Fibroblast of villous mesenchyme (primary cell): ENCODE measurements at regions not wholly inside any gene's neighbourhood (a gene's known extent, or its start where the extent isn't known, plus 50 kb on each side); places are given as distances from the start of the nearest gene placed in this dataset.

Experiments used
- DNase-seq: peaks from one replicate; pipeline ENCODE4 v3.0.0-alpha.2; 2010; ENCODE audit warnings: low read depth
- H3K4me3 ChIP-seq: 2 replicates; pipeline ENCODE4 v1.5.1; 2011; ENCODE audit warnings: low read depth, mild to moderate bottlenecking, low read length
- CTCF ChIP-seq: IDR thresholded peaks from 2 replicates; pipeline ENCODE4 v1.5.1; 2012; ENCODE audit warnings: low read depth, mild to moderate bottlenecking, low read length; ENCODE audit not compliant: insufficient read depth

DNA sequence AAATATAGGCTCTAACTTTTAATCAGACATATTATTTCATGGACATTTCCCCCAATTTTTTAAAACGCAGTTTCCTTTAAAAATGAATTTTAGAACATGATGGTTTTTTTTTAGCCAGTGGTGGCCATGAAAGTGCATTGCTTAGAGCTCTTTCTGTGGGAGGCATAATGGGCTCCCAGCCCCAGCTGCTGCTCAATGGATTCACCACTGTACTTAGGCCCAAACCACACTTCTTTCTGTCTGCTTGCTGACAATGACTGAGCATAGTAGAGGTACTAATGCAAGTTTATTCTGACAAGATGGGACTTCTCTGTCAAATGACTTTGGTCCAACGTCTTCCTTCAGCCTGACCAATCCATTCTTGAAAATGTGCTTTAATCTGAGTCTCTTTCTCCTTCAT, 400.2 kb upstream of the GRIA3 start:
- H3K4me3 ChIP-seq = no peak overlapping the region
- DNase-seq = no peak
- no peak for TF ChIP-seq CTCF

- no peak for TF ChIP-seq CTCF
- no peak for DNase-seq
- no peak overlapping the region for H3K4me3 ChIP-seq
Observed at GRCh38 chrX:122787231-122787630, 396.8 kb upstream of the GRIA3 start.

- no peak for TF ChIP-seq CTCF
- H3K4me3 ChIP-seq = no peak overlapping the region
- no peak for DNase-seq
Observed at GRCh38 chrX:122788216-122788615, 395.9 kb upstream of the GRIA3 start.

DNA sequence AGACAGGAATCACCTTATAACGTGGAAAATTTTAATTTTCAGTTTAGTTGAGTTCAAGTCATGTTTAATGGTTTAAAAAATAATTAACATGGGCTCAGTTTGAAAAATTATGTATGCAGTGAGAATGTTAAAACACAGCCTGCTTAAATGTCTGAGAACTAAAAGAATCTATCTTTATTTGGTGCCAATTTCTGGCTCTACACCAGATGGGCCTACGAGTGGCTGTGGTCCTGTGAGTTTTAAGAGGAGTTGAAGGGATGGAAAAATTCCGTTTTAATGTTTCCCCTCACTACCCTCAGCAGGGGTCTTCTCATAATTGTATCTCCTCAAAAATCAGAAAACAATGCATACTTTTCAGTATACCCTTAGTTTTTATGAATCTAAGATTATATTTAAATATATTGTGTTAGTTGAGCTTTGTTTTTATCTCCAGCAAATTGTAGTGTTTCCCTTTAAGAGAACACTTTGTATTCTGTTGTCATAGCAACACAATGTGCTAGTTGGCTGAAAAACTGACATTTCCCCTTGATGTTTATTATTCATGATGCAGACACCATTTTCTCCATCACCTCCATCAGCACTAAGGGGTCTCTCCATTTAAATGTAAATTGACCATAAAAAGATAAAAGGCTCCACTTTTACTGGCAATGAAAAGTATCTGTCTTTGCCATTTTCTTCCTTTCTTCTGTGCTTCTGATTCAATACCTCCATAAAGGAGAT, 393.5 kb upstream of the GRIA3 start:
- no peak for DNase-seq
- TF ChIP-seq CTCF = no peak

GRCh38 chrX:122813876-122814275, 370.2 kb upstream of the GRIA3 start:
- no peak for DNase-seq
- no peak for TF ChIP-seq CTCF
- no peak overlapping the region for H3K4me3 ChIP-seq

More for the DNA sequence above, 393.5 kb upstream of the GRIA3 start:
- H3K4me3 ChIP-seq = no peak overlapping the region

DNA sequence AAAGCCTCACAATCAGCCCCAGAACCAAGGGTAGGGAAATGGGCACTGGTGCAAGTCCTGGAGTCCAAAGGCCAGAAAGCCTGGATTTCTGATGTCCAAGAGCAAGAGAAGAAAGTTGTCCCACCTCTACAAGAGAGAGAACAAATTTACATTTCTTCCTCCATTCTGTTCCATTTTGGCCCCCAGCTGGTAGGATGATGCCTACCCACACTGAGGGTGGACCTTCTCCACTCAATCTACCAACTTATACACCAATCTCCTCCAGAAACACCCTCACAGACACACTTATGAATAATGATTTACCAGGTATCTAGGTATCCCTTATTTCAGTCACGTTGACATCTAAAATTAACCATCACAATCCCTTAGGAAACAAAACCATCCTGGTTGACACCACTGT, 367.8 kb upstream of the GRIA3 start:
- no peak overlapping the region for H3K4me3 ChIP-seq
- DNase-seq = no peak
- TF ChIP-seq CTCF = no peak

GRCh38 chrX:122817321-122817955, 366.6 kb upstream of the GRIA3 start:
- no peak for TF ChIP-seq CTCF
- no peak overlapping the region for H3K4me3 ChIP-seq
- DNase-seq = no peak
